H1 (cell line): ENCODE measurements at regions not wholly inside any gene's neighbourhood (a gene's known extent, or its start where the extent isn't known, plus 50 kb on each side); places are given as distances from the start of the nearest gene placed in this dataset.

ENCODE experiments used
- CTCF ChIA-PET: fragments of 300-600 bp; sonication (Branson Sonifier 250); formaldehyde crosslinking; loops from one replicate; lab custom pipeline; 2021; ENCODE audit not compliant: partially characterized antibody; lab: Charles Lee
- POLR2A ChIA-PET: fragments of 300-600 bp; sonication (Branson Sonifier 250); formaldehyde crosslinking; loops from one replicate; lab custom pipeline; 2021; ENCODE audit warnings: inconsistent platforms; ENCODE audit not compliant: partially characterized antibody; lab: Charles Lee
- DNase-seq, 2 experiments: peaks; one replicate each; pipeline versions ENCODE4 v3.0.0 to v3.0.0-alpha.2; 2010 to 2022; ENCODE audit warnings: low spot score in 2 of 2, low read depth in 1 of 2, mixed read lengths in 1 of 2
- FAIRE-seq: peaks from 2 replicates; lab custom pipeline; 2011; peaks lifted over from hg19 to GRCh38; lab: Jason Lieb, UNC
- H2AFZ ChIP-seq: 2 replicates; pipeline ENCODE4 v1.8.1; 2012; ENCODE audit warnings: low read length, inconsistent platforms
- H2AK5ac ChIP-seq: 2 replicates; pipeline ENCODE4 v1.6.1; 2013; ENCODE audit warnings: low read depth, low read length
- H2BK120ac ChIP-seq: replicated peaks from 2 replicates; pipeline ENCODE3; 2013; ENCODE audit warnings: low read depth, low read length, inconsistent platforms
- H2BK12ac ChIP-seq: 2 replicates; pipeline ENCODE4 v1.6.1; 2013; ENCODE audit warnings: low read depth, low read length
- H2BK15ac ChIP-seq: 2 replicates; pipeline ENCODE4 v1.6.1; 2013; ENCODE audit warnings: low read length
- H2BK20ac ChIP-seq: 2 replicates; pipeline ENCODE4 v1.6.1; 2013; ENCODE audit warnings: low read length
- H2BK5ac ChIP-seq: 2 replicates; pipeline ENCODE4 v1.6.1; 2013; ENCODE audit warnings: low read depth, low read length
- H3K14ac ChIP-seq: 2 replicates; pipeline ENCODE4 v1.6.1; 2013; ENCODE audit warnings: inconsistent platforms; ENCODE audit not compliant: insufficient read length
- H3K18ac ChIP-seq: 2 replicates; pipeline ENCODE4 v1.6.1; 2013; ENCODE audit warnings: low read length; ENCODE audit errors: extremely low read depth
- H3K23ac ChIP-seq: 2 replicates; pipeline ENCODE4 v1.6.1; 2013; ENCODE audit warnings: inconsistent platforms; ENCODE audit not compliant: insufficient read length
- H3K23me2 ChIP-seq: 2 replicates; pipeline ENCODE4 v1.6.1; 2013; ENCODE audit warnings: low read depth, low read length
- H3K27ac ChIP-seq: 2 replicates; pipeline ENCODE4 v1.6.1; 2011; ENCODE audit warnings: low read depth, low read length, inconsistent platforms
- H3K27me3 ChIP-seq, 4 experiments: replicated peaks in 1 of 4; 1 replicate in 1 of 4; 2 replicates in 3 of 4; pipeline versions ENCODE4 v1.6.1 to v1.8.1; 2011 to 2013; ENCODE audit warnings: low read length in 3 of 4, mild to moderate bottlenecking in 3 of 4, inconsistent platforms in 2 of 4, mixed read lengths in 2 of 4, moderate library complexity in 1 of 4; ENCODE audit not compliant: control insufficient read depth in 3 of 4, insufficient read depth in 3 of 4; ENCODE audit errors: extremely low read depth in 1 of 4
- H3K36me3 ChIP-seq, 4 experiments: 2 replicates each; pipeline versions ENCODE4 v1.6.1 to v1.8.1; 2011 to 2013; ENCODE audit warnings: mild to moderate bottlenecking in 4 of 4, low read length in 3 of 4, moderate library complexity in 2 of 4, control low read depth in 1 of 4, inconsistent platforms in 1 of 4; ENCODE audit not compliant: insufficient read depth in 4 of 4, control insufficient read depth in 2 of 4
- H3K4ac ChIP-seq: replicated peaks from 2 replicates; pipeline ENCODE3; 2013; ENCODE audit warnings: low read length, low read depth, mixed read lengths, inconsistent platforms; ENCODE audit not compliant: insufficient read length
- H3K4me1 ChIP-seq, 4 experiments: replicated peaks in 1 of 4; 1 replicate in 1 of 4; 2 replicates in 3 of 4; pipeline versions ENCODE4 v1.6.1 to v1.8.1; 2011 to 2013; ENCODE audit warnings: low read length in 3 of 4, inconsistent platforms in 2 of 4, mixed read lengths in 1 of 4; ENCODE audit not compliant: insufficient read depth in 4 of 4, control insufficient read depth in 3 of 4
- H3K4me2 ChIP-seq, 2 experiments: 2 replicates each; pipeline versions ENCODE4 v1.6.1 to v1.8.1; 2011 to 2013; ENCODE audit warnings: low read depth in 2 of 2, low read length in 2 of 2, control low read depth in 1 of 2, inconsistent platforms in 1 of 2, mild to moderate bottlenecking in 1 of 2; ENCODE audit not compliant: insufficient read depth in 1 of 2
- H3K4me3 ChIP-seq, 4 experiments: fragments of 200-600, 300-600 bp in 1 of 4; sonication (generic), shearing (Covaris generic), sonication (Bioruptor Twin) in 1 of 4; 2 replicates each; pipeline versions ENCODE4 v1.5.1 to v1.8.1; 2011 to 2016; ENCODE audit warnings: low read length in 4 of 4, low read depth in 3 of 4, control low read depth in 2 of 4, inconsistent platforms in 2 of 4, mild to moderate bottlenecking in 2 of 4, mixed read lengths in 1 of 4, moderate library complexity in 1 of 4; ENCODE audit not compliant: insufficient read depth in 2 of 4; ENCODE audit errors: extremely low read depth in 1 of 4
- H3K56ac ChIP-seq: replicated peaks from 2 replicates; pipeline ENCODE3; 2013; ENCODE audit warnings: low read depth, mild to moderate bottlenecking, mixed read lengths, low read length, inconsistent platforms; ENCODE audit not compliant: insufficient read length
- H3K79me1 ChIP-seq: 2 replicates; pipeline ENCODE4 v1.6.1; 2013; ENCODE audit warnings: low read depth, low read length, control low read depth
- H3K79me2 ChIP-seq, 2 experiments: 2 replicates each; pipeline versions ENCODE4 v1.6.1 to v1.8.1; 2012 to 2013; ENCODE audit warnings: low read length in 2 of 2, mild to moderate bottlenecking in 2 of 2, inconsistent platforms in 1 of 2; ENCODE audit not compliant: insufficient read depth in 2 of 2, control insufficient read depth in 1 of 2
- H3K9ac ChIP-seq, 4 experiments: replicated peaks in 1 of 4; 1 replicate in 1 of 4; 2 replicates in 3 of 4; pipeline versions ENCODE4 v1.6.1 to v1.8.1; 2011 to 2013; ENCODE audit warnings: low read depth in 3 of 4, low read length in 3 of 4, control low read depth in 2 of 4, mild to moderate bottlenecking in 2 of 4, moderate library complexity in 2 of 4, inconsistent platforms in 1 of 4; ENCODE audit errors: extremely low read depth in 1 of 4
- H3K9me3 ChIP-seq, 2 experiments: 2 replicates each; pipeline versions ENCODE4 v1.6.1 to v1.8.1; 2012 to 2013; ENCODE audit warnings: mild to moderate bottlenecking in 2 of 2, moderate library complexity in 2 of 2, control low read depth in 1 of 2, inconsistent platforms in 1 of 2, low read depth in 1 of 2, low read length in 1 of 2, mixed read lengths in 1 of 2; ENCODE audit not compliant: insufficient read depth in 2 of 2
- H4K20me1 ChIP-seq, 2 experiments: replicated peaks in 1 of 2; 2 replicates each; pipeline versions ENCODE3 to v1.8.1; 2011 to 2013; ENCODE audit warnings: inconsistent platforms in 2 of 2, low read length in 2 of 2, mild to moderate bottlenecking in 1 of 2; ENCODE audit not compliant: insufficient read depth in 2 of 2, control insufficient read depth in 1 of 2
- H4K5ac ChIP-seq: 2 replicates; pipeline ENCODE4 v1.6.1; 2013; ENCODE audit warnings: low read length, low read depth, mixed read lengths, inconsistent platforms; ENCODE audit not compliant: insufficient read length
- H4K8ac ChIP-seq: 2 replicates; pipeline ENCODE4 v1.8.0; 2013; ENCODE audit warnings: mild to moderate bottlenecking, moderate library complexity, low read length, inconsistent platforms; ENCODE audit not compliant: insufficient read depth; ENCODE audit errors: extremely low read depth
- H4K91ac ChIP-seq: replicated peaks from 2 replicates; pipeline ENCODE3; 2013; ENCODE audit warnings: low read length, mixed read lengths, inconsistent platforms; ENCODE audit not compliant: insufficient read length
- BRCA1 ChIP-seq: IDR thresholded peaks from 2 replicates; pipeline ENCODE4 v1.6.1; 2012; ENCODE audit warnings: low read depth, low read length, improper control_type of control experiment
- CHD1 ChIP-seq: IDR thresholded peaks from 2 replicates; pipeline ENCODE4 v1.6.1; 2012; ENCODE audit warnings: low read depth, low read length, improper control_type of control experiment
- CHD2 ChIP-seq: IDR thresholded peaks from 2 replicates; pipeline ENCODE4 v1.6.1; 2012; ENCODE audit warnings: low read length, improper control_type of control experiment
- CTBP2 ChIP-seq: IDR thresholded peaks from 2 replicates; pipeline ENCODE4 v1.7.0; 2011; ENCODE audit warnings: borderline replicate concordance, mild to moderate bottlenecking, moderate library complexity, mixed read lengths, low read length; ENCODE audit not compliant: insufficient read depth, insufficient read length
- FOSL1 ChIP-seq: IDR thresholded peaks from 2 replicates; pipeline ENCODE4 v1.6.1; 2011; ENCODE audit warnings: mild to moderate bottlenecking, low read depth, low read length, moderate library complexity; ENCODE audit not compliant: insufficient read depth
- GTF2F1 ChIP-seq: IDR thresholded peaks from 2 replicates; pipeline ENCODE4 v1.6.1; 2012; ENCODE audit warnings: low read depth, low read length, improper control_type of control experiment, borderline replicate concordance
- HDAC6 ChIP-seq: IDR thresholded peaks from one replicate; pipeline ENCODE4 v1.7.1; 2012; ENCODE audit warnings: low read depth, mild to moderate bottlenecking, inconsistent platforms, low read length, moderate library complexity
- RAD21 ChIP-seq, 2 experiments: IDR thresholded peaks in 1 of 2; conservative IDR thresholded peaks in 1 of 2; 2 replicates each; pipeline ENCODE4 v1.6.1; 2011; ENCODE audit warnings: low read depth in 2 of 2, low read length in 2 of 2, improper control_type of control experiment in 1 of 2, inconsistent platforms in 1 of 2, mild to moderate bottlenecking in 1 of 2, moderate library complexity in 1 of 2
- SIRT6 ChIP-seq: IDR thresholded peaks from one replicate; pipeline ENCODE4 v1.7.1; 2012; ENCODE audit warnings: low read length, inconsistent platforms
- SIX5 ChIP-seq: IDR thresholded peaks from 2 replicates; pipeline ENCODE4 v1.6.1; 2011; ENCODE audit warnings: mild to moderate bottlenecking, low read depth, low read length
- SP1 ChIP-seq: IDR thresholded peaks from 2 replicates; pipeline ENCODE4 v1.6.1; 2011; ENCODE audit warnings: low read depth, low read length
- USF2 ChIP-seq: IDR thresholded peaks from 2 replicates; pipeline ENCODE4 v1.6.1; 2011; ENCODE audit warnings: low read length, improper control_type of control experiment
- YY1 ChIP-seq: IDR thresholded peaks from 2 replicates; pipeline ENCODE4 v1.6.1; 2011; ENCODE audit warnings: low read depth, mild to moderate bottlenecking, low read length
- WGBS, 2 experiments: shearing (Covaris generic) in 1 of 2; methylation state at CpG; one replicate each; pipeline versions ENCODE4 v1.1.6 to v1.1.7; 2013 to 2015; ENCODE audit warnings: low lambda C conversion rate in 2 of 2, mixed read lengths in 2 of 2, inconsistent platforms in 1 of 2, low coverage in 1 of 2, missing lambda C conversion rate in 1 of 2; ENCODE audit not compliant: insufficient replicate concordance in 2 of 2, insufficient coverage in 1 of 2, insufficient read length in 1 of 2; ENCODE audit errors: extremely low coverage in 1 of 2, missing lambda C conversion rate in 1 of 2; 5-methylcytosine and 5-hydroxymethylcytosine counted together

GRCh38 chr22:33160525-33160924, 102.3 kb upstream of the SYN3 start:
- H2BK15ac ChIP-seq: no peak overlapping the region
- H3K79me1 ChIP-seq: no peaks in the 10 kb centered on the region
- H3K14ac ChIP-seq: no peak overlapping the region
- no peak overlapping the region for H3K4me2 ChIP-seq
- H3K18ac ChIP-seq: no peak overlapping the region
- DNase-seq (no peak), FAIRE-seq (no peak)
- H3K4me1 ChIP-seq: no peaks in the 10 kb centered on the region
- no peak overlapping the region for H3K56ac ChIP-seq
- H3K9me3 ChIP-seq: peaks cover 0 to 2% of the 10 kb centered on the region in 2 experiments; a peak in 1 of 4 replicates
- no peak overlapping the region for H2BK12ac ChIP-seq
- H3K4me3 ChIP-seq: no peak overlapping the region
- no peak overlapping the region for H3K9ac ChIP-seq
- no peak overlapping the region for H2BK5ac ChIP-seq
- no peak overlapping the region for H2AK5ac ChIP-seq
- H3K27ac ChIP-seq: no peak overlapping the region
- ChIA-PET CTCF (no interaction called here), POLR2A (no interaction called here)
- H2BK120ac ChIP-seq: no peak overlapping the region
- H4K8ac ChIP-seq: no peak overlapping the region
- peaks cover 0 to 3% (median 0%) of the 10 kb centered on the region in 4 experiments; a peak in 2 of 7 replicates for H3K27me3 ChIP-seq
- no peak for TF ChIP-seq SIX5
- TF ChIP-seq USF2: no peak
- no peak for TF ChIP-seq FOSL1
- TF ChIP-seq CTBP2: no peak
- no peak for TF ChIP-seq YY1
- TF ChIP-seq SIRT6: no peak
- TF ChIP-seq HDAC6: no peak
- TF ChIP-seq RAD21 (IDR thresholded peaks at IDR 0.05 in 1 of 2, conservative IDR thresholded peaks at IDR 0.05 in 1 of 2; ENCODE audit: low read depth in 2 of 2, low read length in 2 of 2): no peak
- TF ChIP-seq BRCA1: no peak
- TF ChIP-seq CHD2: no peak
- no peak for TF ChIP-seq GTF2F1
- TF ChIP-seq CHD1: no peak
- TF ChIP-seq SP1: no peak
- WGBS, 2 experiments: 89% methylated on average over 1 of the region's 1 CpG; no CpG with 5 or more reads in 1 of the 2 experiments
- no peak overlapping the region for H2BK20ac ChIP-seq
- no peaks in the 10 kb centered on the region for H4K20me1 ChIP-seq
- no peaks in the 10 kb centered on the region for H3K36me3 ChIP-seq
- H2AFZ ChIP-seq: no peak overlapping the region
- H3K23me2 ChIP-seq: no peaks in the 10 kb centered on the region
- H3K4ac ChIP-seq: no peak overlapping the region
- H3K23ac ChIP-seq: no peak overlapping the region
- H3K79me2 ChIP-seq: no peaks in the 10 kb centered on the region
- no peak overlapping the region for H4K5ac ChIP-seq
- no peak overlapping the region for H4K91ac ChIP-seq
